Vagina (tissue), 2 donors: ENCODE measurements at regions not wholly inside any gene's neighbourhood (a gene's known extent, or its start where the extent isn't known, plus 50 kb on each side); places are given as distances from the start of the nearest gene placed in this dataset.
A peak's percentile ranks its signal among the peaks of the same experiment; 100 is the strongest.

Experiments
- DNase-seq, 2 donors: peaks; one replicate each; pipeline ENCODE4 v3.0.0-alpha.2; 2017; ENCODE audit errors: extremely low spot score in 2 of 2
- H3K27ac ChIP-seq: fragments of 200-600 bp; sonication (generic); one replicate; pipeline ENCODE4 v1.5.1; 2019
- H3K27me3 ChIP-seq: fragments of 200-600 bp; sonication (generic); one replicate; pipeline ENCODE4 v1.5.1; 2019
- H3K36me3 ChIP-seq, 2 donors: fragments of 200-600 bp; sonication (generic); one replicate each; pipeline ENCODE4 v1.5.1; 2017 to 2019
- H3K4me1 ChIP-seq: fragments of 200-600 bp; sonication (generic); one replicate; pipeline ENCODE4 v1.5.1; 2019
- H3K4me3 ChIP-seq, 2 donors: fragments of 200-600 bp; sonication (generic); 1 replicate in 1 of 2; 2 replicates in 1 of 2; pipeline ENCODE4 v1.5.1; 2016 to 2019
- H3K9me3 ChIP-seq: fragments of 200-600 bp; sonication (generic); one replicate; pipeline ENCODE4 v1.5.1; 2019
- POLR2A ChIP-seq, 2 donors: fragments of 450-650 bp; IDR thresholded peaks; one replicate each; pipeline ENCODE4 v1.6.1; 2017; ENCODE audit warnings: antibody characterized with exemption in 2 of 2, mild to moderate bottlenecking in 2 of 2, moderate library complexity in 2 of 2
- POLR2AphosphoS5 ChIP-seq, 2 donors: sonication (generic); formaldehyde crosslinking; IDR thresholded peaks; one replicate each; pipeline ENCODE4 v1.9.0; 2017; ENCODE audit warnings: antibody characterized with exemption in 2 of 2, mild to moderate bottlenecking in 2 of 2, low read depth in 1 of 2; ENCODE audit not compliant: insufficient read depth in 1 of 2
- intact Hi-C: fragments of 100-400 bp; cut with DNase I; formaldehyde crosslinking; loops from one replicate; pipeline ENCODE4 v1.15.1; 2023
- TF ChIP-seq, protein P1 (sequence below), 3 experiments: fragments of 450-650 bp in 2 of 3; fragments of 200-600 bp in 1 of 3; sonication (generic) in 1 of 3; IDR thresholded peaks; one replicate each; pipeline ENCODE4 v1.5.1; 2017 to 2019; ENCODE audit warnings: antibody characterized with exemption in 3 of 3, mild to moderate bottlenecking in 2 of 3, moderate library complexity in 2 of 3

DNA sequence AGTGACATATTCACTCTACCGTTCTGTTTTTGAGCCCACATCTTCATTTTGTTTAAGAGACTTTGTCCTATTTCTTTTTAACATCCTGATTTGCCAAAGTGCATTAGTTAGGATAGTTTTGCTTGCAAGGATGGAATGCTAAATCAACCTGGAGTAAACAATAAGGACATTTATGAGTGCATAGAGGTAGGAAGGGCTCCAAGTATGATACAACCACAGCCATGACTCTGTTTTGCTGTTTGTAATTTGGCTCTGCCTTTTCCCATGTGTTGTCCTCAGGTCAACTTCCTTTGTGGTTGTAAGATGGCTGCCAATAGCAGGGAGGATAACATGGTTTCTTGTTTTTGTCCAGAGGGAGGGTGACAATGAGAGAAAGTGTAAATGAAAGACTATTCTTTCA, 66.4 kb upstream of the GOLIM4 start:
- Histone ChIP-seq H3K9me3 (no peaks in the 10 kb centered on the region), H3K27ac (peak overlapping the region; percentile 28), H3K27me3 (no peaks in the 10 kb centered on the region), H3K4me3 (no peak overlapping the region), H3K36me3 (no peaks in the 10 kb centered on the region), H3K4me1 (peaks cover 14% of the 10 kb centered on the region)
- TF ChIP-seq, protein P1, sequence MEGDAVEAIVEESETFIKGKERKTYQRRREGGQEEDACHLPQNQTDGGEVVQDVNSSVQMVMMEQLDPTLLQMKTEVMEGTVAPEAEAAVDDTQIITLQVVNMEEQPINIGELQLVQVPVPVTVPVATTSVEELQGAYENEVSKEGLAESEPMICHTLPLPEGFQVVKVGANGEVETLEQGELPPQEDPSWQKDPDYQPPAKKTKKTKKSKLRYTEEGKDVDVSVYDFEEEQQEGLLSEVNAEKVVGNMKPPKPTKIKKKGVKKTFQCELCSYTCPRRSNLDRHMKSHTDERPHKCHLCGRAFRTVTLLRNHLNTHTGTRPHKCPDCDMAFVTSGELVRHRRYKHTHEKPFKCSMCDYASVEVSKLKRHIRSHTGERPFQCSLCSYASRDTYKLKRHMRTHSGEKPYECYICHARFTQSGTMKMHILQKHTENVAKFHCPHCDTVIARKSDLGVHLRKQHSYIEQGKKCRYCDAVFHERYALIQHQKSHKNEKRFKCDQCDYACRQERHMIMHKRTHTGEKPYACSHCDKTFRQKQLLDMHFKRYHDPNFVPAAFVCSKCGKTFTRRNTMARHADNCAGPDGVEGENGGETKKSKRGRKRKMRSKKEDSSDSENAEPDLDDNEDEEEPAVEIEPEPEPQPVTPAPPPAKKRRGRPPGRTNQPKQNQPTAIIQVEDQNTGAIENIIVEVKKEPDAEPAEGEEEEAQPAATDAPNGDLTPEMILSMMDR (IDR thresholded peaks at IDR 0.05) = no peak
- DNase-seq = no peak
- intact Hi-C loops = loop anchor here (5.0 kb wide), 2 partner anchors 65 to 115 kb away; partner anchors contain the start of gene GOLIM4

DNA sequence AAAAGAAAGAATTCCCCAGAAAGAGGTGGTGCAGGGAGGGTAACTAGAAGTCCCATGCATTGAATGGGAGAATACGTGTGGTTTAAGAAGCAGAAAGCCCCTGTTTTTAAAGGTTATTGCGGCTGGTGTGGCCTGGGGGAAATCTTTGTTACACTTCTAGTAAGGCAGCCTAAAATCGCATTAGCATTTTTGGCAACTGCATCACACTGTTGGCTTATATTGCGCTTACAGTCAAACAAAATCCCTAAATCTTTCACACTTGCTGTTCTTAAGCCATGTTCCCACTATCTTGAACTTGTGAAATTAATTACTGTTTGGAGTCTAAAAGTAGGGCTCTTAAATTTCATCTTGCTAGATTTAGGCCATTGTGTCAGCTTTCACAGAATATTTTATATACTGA, 66.0 kb upstream of the GOLIM4 start:
- intact Hi-C loops = loop anchor here (5.0 kb wide), 2 partner anchors 64 to 114 kb away; partner anchors contain the start of gene GOLIM4
- H3K27ac ChIP-seq = peak overlapping the region; percentile 28
- H3K4me3 ChIP-seq = no peak overlapping the region
- no peak for TF ChIP-seq POLR2A (IDR thresholded peaks at IDR 0.05)
- TF ChIP-seq POLR2AphosphoS5 (IDR thresholded peaks at IDR 0.05; ENCODE audit: insufficient read depth in 1 of 2, low read depth in 1 of 2) = no peak
- TF ChIP-seq, protein P1 (IDR thresholded peaks at IDR 0.05) = no peak
- H3K9me3 ChIP-seq = no peaks in the 10 kb centered on the region
- DNase-seq = no peak
- peaks cover 14% of the 10 kb centered on the region for H3K4me1 ChIP-seq
- no peaks in the 10 kb centered on the region for H3K36me3 ChIP-seq
- H3K27me3 ChIP-seq = no peaks in the 10 kb centered on the region

DNA sequence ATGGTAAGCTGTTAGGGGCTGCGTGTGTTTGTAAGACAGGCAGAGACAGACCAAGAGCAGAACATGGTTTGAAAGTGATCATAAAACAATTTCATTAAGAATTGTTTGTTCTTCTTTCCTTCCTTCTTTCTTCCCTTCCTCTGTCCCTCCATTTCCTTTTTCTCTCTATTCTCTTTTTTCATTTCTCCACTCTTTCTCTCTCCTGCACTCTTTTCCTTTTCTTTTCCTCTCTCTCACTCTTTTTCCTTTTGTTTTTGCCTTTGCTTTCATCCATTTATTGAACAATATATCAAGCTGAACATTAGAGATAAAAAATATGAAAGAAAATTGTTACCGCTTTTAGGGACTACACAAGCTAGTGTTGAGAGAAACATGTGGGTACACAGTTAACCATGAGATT, 62.2 kb upstream of the GOLIM4 start:
- TF ChIP-seq POLR2A (IDR thresholded peaks at IDR 0.05) = no peak
- no peak overlapping the region for H3K4me3 ChIP-seq
- no peaks in the 10 kb centered on the region for H3K27me3 ChIP-seq
- H3K27ac ChIP-seq = no peak overlapping the region
- no peaks in the 10 kb centered on the region for H3K36me3 ChIP-seq
- H3K4me1 ChIP-seq = peaks cover 14% of the 10 kb centered on the region
- no peak for DNase-seq
- intact Hi-C loops = no loop called here
- H3K9me3 ChIP-seq = no peaks in the 10 kb centered on the region

DNA sequence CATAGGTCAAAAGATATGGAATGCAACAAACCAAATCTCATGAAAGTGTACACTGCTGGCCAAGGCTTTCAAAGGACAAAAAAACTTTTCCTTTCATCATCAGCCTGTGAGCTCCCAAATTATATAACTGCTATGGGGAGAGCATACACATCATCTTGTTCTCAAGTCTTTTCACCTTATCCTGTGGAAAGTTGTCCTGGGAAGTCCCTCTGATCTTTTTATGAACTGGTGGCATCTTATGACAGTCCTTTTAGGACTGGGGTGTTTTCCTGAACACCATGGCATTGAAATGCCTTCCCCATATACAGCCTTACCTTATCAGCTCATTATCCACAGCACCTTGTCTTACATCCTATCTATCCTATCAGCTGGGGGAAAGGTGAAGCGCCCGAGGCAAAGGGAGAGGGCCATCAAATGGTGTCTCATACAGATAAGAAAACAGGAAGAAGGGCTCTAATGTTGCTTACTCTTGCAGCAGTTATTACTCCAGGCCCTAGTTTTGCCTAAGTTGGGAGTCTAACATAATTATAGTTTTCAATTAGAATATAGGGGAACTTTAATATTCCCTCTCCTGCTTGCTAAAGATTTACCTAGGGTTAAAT, 61.5 kb upstream of the GOLIM4 start:
- TF ChIP-seq, protein P1 (IDR thresholded peaks at IDR 0.05) = no peak
- TF ChIP-seq POLR2AphosphoS5 (IDR thresholded peaks at IDR 0.05; ENCODE audit: insufficient read depth in 1 of 2, low read depth in 1 of 2) (no peak), POLR2A (IDR thresholded peaks at IDR 0.05) (no peak)
- no peak for DNase-seq
- H3K27ac ChIP-seq = no peak overlapping the region
- intact Hi-C loops = no loop called here
- no peaks in the 10 kb centered on the region for H3K27me3 ChIP-seq
- H3K9me3 ChIP-seq = no peaks in the 10 kb centered on the region
- H3K4me3 ChIP-seq = no peak overlapping the region
- no peaks in the 10 kb centered on the region for H3K36me3 ChIP-seq
- H3K4me1 ChIP-seq = peaks cover 10% of the 10 kb centered on the region

DNA sequence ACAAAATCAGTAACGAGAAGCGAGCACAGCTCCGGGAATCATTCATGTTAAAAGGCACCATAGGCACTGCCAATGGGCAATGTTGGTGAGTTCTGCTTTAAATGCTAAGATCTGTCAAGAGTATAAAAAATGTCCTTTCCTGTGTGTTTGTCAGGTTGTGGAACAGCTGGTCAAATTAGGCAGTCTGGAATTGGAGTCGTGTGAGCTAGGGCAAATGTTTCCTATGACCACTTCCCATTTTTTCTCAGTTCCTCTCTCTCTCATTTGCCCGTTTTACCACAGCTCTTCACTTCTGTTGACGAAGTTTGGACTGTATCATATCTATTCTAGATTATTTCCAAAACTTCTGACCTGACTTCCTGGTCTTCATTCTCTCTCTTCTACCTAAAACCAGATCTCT, 60.8 kb upstream of the GOLIM4 start:
- H3K27me3 ChIP-seq = no peaks in the 10 kb centered on the region
- DNase-seq = no peak
- H3K9me3 ChIP-seq = no peaks in the 10 kb centered on the region
- intact Hi-C loops = no loop called here
- H3K4me3 ChIP-seq = no peak overlapping the region
- H3K36me3 ChIP-seq = no peaks in the 10 kb centered on the region
- H3K27ac ChIP-seq = no peak overlapping the region
- TF ChIP-seq, protein P1 (IDR thresholded peaks at IDR 0.05) = no peak
- no peak for TF ChIP-seq POLR2A (IDR thresholded peaks at IDR 0.05)
- no peak for TF ChIP-seq POLR2AphosphoS5 (IDR thresholded peaks at IDR 0.05; ENCODE audit: insufficient read depth in 1 of 2, low read depth in 1 of 2)
- H3K4me1 ChIP-seq = peaks cover 7% of the 10 kb centered on the region
